Smooth muscle cell (in vitro differentiated cells): ENCODE measurements at regions not wholly inside any gene's neighbourhood (a gene's known extent, or its start where the extent isn't known, plus 50 kb on each side); places are given as distances from the start of the nearest gene placed in this dataset.
"Not testable (repeated sequence)": the region's sequence is repeated elsewhere in the genome, so short reads cannot be mapped to it uniquely, and the experiment has no call there.

Source experiments
- DNase-seq: peaks from one replicate; lab custom pipeline; 2025; ENCODE audit not compliant: unreplicated experiment; lab: John Stamatoyannopoulos, UW
- H2AFZ ChIP-seq: fragments of 200-600 bp; sonication (generic); 2 replicates; pipeline ENCODE4 v1.6.0; 2016; ENCODE audit warnings: antibody characterized with exemption, low read depth, mild to moderate bottlenecking
- H3F3A ChIP-seq: fragments of 200-600 bp; sonication (generic); 2 replicates; pipeline ENCODE4 v1.6.0; 2017; ENCODE audit warnings: antibody characterized with exemption, low read depth
- H3K27ac ChIP-seq: fragments of 200-600 bp; sonication (generic); 2 replicates; pipeline ENCODE4 v1.5.1; 2016; ENCODE audit warnings: low read depth, mild to moderate bottlenecking
- H3K27me3 ChIP-seq: fragments of 200-600 bp; sonication (generic); 2 replicates; pipeline ENCODE4 v1.6.1; 2016; ENCODE audit warnings: low read depth, mild to moderate bottlenecking
- H3K36me3 ChIP-seq: fragments of 200-600 bp; sonication (generic); 2 replicates; pipeline ENCODE4 v1.5.1; 2016; ENCODE audit warnings: low read depth
- H3K4me1 ChIP-seq: fragments of 200-600 bp; sonication (generic); 2 replicates; pipeline ENCODE4 v1.5.1; 2016; ENCODE audit warnings: low read depth
- H3K4me2 ChIP-seq: fragments of 200-600 bp; sonication (generic); 2 replicates; pipeline ENCODE4 v1.6.0; 2016; ENCODE audit warnings: mild to moderate bottlenecking
- H3K4me3 ChIP-seq: fragments of 200-600 bp; sonication (generic); 2 replicates; pipeline ENCODE4 v1.5.1; 2016; ENCODE audit warnings: mild to moderate bottlenecking
- H3K79me2 ChIP-seq: fragments of 200-600 bp; sonication (generic); 2 replicates; pipeline ENCODE4 v1.6.0; 2016; ENCODE audit warnings: low read depth, mild to moderate bottlenecking
- H3K9ac ChIP-seq: fragments of 200-600 bp; sonication (generic); 2 replicates; pipeline ENCODE4 v1.6.0; 2016; ENCODE audit warnings: low read depth
- H3K9me3 ChIP-seq: fragments of 200-600 bp; sonication (generic); replicated peaks from 2 replicates; pipeline ENCODE4 v1.5.1; 2016; ENCODE audit warnings: low read depth
- H4K20me1 ChIP-seq: fragments of 200-600 bp; sonication (generic); 2 replicates; pipeline ENCODE4 v1.6.0; 2016; ENCODE audit warnings: low read depth
- CTCF ChIP-seq: fragments of 200-600 bp; sonication (generic); IDR thresholded peaks from 2 replicates; pipeline ENCODE4 v1.5.1; 2017; ENCODE audit warnings: borderline replicate concordance, mild to moderate bottlenecking, antibody characterized with exemption; ENCODE audit not compliant: insufficient read depth, poor library complexity, severe bottlenecking
- WGBS: methylation state at CpG from one replicate; pipeline ENCODE4 v1.1.7; 2016; ENCODE audit warnings: low lambda C conversion rate; 5-methylcytosine and 5-hydroxymethylcytosine counted together

- Histone ChIP-seq H2AFZ (no peak overlapping the region), H3K4me3 (no peak overlapping the region), H3K9me3 (no peaks in the 10 kb centered on the region), H3K4me2 (no peak overlapping the region), H3K79me2 (no peaks in the 10 kb centered on the region), H3K27me3 (no peaks in the 10 kb centered on the region), H3F3A (no peaks in the 10 kb centered on the region), H3K9ac (no peak overlapping the region), H4K20me1 (no peaks in the 10 kb centered on the region), H3K36me3 (no peaks in the 10 kb centered on the region), H3K4me1 (no peaks in the 10 kb centered on the region), H3K27ac (no peak overlapping the region)
- no peak for TF ChIP-seq CTCF
- 47% methylated on average over 2 of the region's 2 CpGs for WGBS
- DNase-seq = no peak
Observed at GRCh38 chr19:31892060-31892459, 453.4 kb upstream of the ZNF507 start.

- not testable (repeated sequence) for H3K79me2 ChIP-seq, H3F3A ChIP-seq, H3K9me3 ChIP-seq, H3K4me3 ChIP-seq, H4K20me1 ChIP-seq, H3K4me2 ChIP-seq, H3K4me1 ChIP-seq, DNase-seq, H3K9ac ChIP-seq, H3K27ac ChIP-seq, H3K36me3 ChIP-seq, H2AFZ ChIP-seq, H3K27me3 ChIP-seq
- WGBS = 91% methylated on average over 4 of the region's 4 CpGs
Observed at GRCh38 chr19:31893491-31893890, 451.9 kb upstream of the ZNF507 start.

GRCh38 chr19:31894451-31894850 lies 451.0 kb upstream of the ZNF507 start:
- H3K27ac ChIP-seq = no peak overlapping the region
- H3K79me2 ChIP-seq = no peaks in the 10 kb centered on the region
- DNase-seq = no peak
- no peaks in the 10 kb centered on the region for H3F3A ChIP-seq
- H3K9me3 ChIP-seq = no peaks in the 10 kb centered on the region
- H3K36me3 ChIP-seq = no peaks in the 10 kb centered on the region
- no peaks in the 10 kb centered on the region for H3K27me3 ChIP-seq
- 54% methylated on average over 1 of the region's 1 CpG for WGBS
- no peak for TF ChIP-seq CTCF
- H3K4me1 ChIP-seq = no peaks in the 10 kb centered on the region
- H3K9ac ChIP-seq = no peak overlapping the region
- H2AFZ ChIP-seq = no peak overlapping the region
- no peak overlapping the region for H3K4me3 ChIP-seq
- no peak overlapping the region for H3K4me2 ChIP-seq
- H4K20me1 ChIP-seq = no peaks in the 10 kb centered on the region

- no peaks in the 10 kb centered on the region for H3K36me3 ChIP-seq
- H2AFZ ChIP-seq = no peak overlapping the region
- H3K27me3 ChIP-seq = no peaks in the 10 kb centered on the region
- no peaks in the 10 kb centered on the region for H4K20me1 ChIP-seq
- no peak for DNase-seq
- H3K4me3 ChIP-seq = no peak overlapping the region
- H3K4me2 ChIP-seq = no peak overlapping the region
- H3K79me2 ChIP-seq = no peaks in the 10 kb centered on the region
- no peak overlapping the region for H3K9ac ChIP-seq
- no peak for TF ChIP-seq CTCF
- no peak overlapping the region for H3K27ac ChIP-seq
- H3K9me3 ChIP-seq = no peaks in the 10 kb centered on the region
- H3K4me1 ChIP-seq = no peaks in the 10 kb centered on the region
- 92% methylated on average over 3 of the region's 3 CpGs for WGBS
- no peaks in the 10 kb centered on the region for H3F3A ChIP-seq
Observed at GRCh38 chr19:31897292-31897691, 448.1 kb upstream of the ZNF507 start.
